WI38 (cell line): ENCODE measurements at regions not wholly inside any gene's neighbourhood (a gene's known extent, or its start where the extent isn't known, plus 50 kb on each side); places are given as distances from the start of the nearest gene placed in this dataset.

Experiments used
- H3K4me3 ChIP-seq: 2 replicates; pipeline ENCODE4 v1.5.1; 2011; ENCODE audit warnings: low read depth, mild to moderate bottlenecking, control low read depth, low read length
- TF ChIP-seq, protein P1 (sequence below): IDR thresholded peaks from 2 replicates; pipeline ENCODE4 v1.5.1; 2012; ENCODE audit warnings: low read depth, mild to moderate bottlenecking, control low read depth, low read length

GRCh38 chr6:140825731-140826130 lies 1307.0 kb upstream of the GJE1 start:
- H3K4me3 ChIP-seq = no peak overlapping the region
- TF ChIP-seq, protein P1, sequence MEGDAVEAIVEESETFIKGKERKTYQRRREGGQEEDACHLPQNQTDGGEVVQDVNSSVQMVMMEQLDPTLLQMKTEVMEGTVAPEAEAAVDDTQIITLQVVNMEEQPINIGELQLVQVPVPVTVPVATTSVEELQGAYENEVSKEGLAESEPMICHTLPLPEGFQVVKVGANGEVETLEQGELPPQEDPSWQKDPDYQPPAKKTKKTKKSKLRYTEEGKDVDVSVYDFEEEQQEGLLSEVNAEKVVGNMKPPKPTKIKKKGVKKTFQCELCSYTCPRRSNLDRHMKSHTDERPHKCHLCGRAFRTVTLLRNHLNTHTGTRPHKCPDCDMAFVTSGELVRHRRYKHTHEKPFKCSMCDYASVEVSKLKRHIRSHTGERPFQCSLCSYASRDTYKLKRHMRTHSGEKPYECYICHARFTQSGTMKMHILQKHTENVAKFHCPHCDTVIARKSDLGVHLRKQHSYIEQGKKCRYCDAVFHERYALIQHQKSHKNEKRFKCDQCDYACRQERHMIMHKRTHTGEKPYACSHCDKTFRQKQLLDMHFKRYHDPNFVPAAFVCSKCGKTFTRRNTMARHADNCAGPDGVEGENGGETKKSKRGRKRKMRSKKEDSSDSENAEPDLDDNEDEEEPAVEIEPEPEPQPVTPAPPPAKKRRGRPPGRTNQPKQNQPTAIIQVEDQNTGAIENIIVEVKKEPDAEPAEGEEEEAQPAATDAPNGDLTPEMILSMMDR = no peak

DNA sequence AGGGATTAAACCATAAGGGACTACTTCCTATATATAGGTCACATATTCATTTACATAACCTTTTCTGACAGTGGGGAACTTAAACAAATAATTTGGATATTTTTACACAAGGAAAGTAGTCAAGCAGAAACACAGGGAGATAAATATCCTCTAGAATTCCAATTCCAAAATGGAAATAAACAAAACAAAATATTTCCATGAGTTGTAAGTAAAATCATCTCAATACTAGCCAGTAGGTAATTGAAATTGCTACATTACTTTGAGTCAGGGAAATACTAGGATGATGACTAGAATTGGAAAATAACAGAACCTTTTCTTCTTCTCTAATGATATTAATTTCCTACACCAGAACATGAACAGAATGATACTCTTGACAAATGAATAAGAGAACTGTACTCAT lies 1308.1 kb upstream of the GJE1 start:
- no peak overlapping the region for H3K4me3 ChIP-seq
- TF ChIP-seq, protein P1 = no peak

DNA sequence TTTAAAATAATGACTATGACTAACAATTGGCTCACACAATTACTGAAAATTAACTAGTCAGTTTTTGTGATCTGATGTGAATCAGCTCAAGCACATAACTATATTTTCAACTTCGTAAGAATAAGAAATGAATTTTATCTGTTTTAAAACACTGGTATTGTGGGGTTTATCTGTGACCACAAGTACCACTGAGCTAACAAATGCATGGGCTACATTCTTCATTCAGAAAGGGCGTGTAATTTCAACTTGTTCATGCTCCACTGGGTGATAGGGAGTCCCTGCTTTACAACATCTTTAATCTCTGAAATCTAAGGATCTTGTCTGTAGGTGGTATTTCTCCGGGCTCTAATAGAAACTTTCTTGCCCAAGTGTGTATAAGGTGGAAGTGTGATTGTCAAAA lies 1311.5 kb upstream of the GJE1 start:
- H3K4me3 ChIP-seq = no peak overlapping the region
- TF ChIP-seq, protein P1 = no peak

- H3K4me3 ChIP-seq = no peak overlapping the region
- TF ChIP-seq, protein P1 = no peak
Observed at GRCh38 chr6:140817176-140817575, 1315.5 kb upstream of the GJE1 start.

GRCh38 chr6:140816681-140817080 lies 1316.0 kb upstream of the GJE1 start:
- no peak overlapping the region for H3K4me3 ChIP-seq
- TF ChIP-seq, protein P1 = no peak

DNA sequence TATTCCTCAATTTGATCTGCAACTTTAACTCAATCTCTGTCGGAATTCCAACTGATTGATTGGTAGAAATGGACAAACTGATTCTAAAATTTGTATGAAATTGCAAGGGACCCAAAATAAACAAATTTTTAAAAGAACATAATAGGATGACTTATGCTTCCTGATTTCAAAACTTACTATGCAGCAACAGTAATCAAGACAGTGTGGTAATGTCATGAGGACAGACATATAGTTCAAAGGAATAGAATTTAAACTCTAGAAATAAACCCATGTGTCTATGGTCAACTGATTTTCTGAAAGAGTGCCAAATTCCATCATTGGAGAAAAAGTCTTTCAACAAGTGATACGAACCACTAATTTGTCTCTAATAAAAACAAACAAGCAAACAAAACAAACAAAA lies 1320.1 kb upstream of the GJE1 start:
- no peak overlapping the region for H3K4me3 ChIP-seq
- TF ChIP-seq, protein P1 = no peak

DNA sequence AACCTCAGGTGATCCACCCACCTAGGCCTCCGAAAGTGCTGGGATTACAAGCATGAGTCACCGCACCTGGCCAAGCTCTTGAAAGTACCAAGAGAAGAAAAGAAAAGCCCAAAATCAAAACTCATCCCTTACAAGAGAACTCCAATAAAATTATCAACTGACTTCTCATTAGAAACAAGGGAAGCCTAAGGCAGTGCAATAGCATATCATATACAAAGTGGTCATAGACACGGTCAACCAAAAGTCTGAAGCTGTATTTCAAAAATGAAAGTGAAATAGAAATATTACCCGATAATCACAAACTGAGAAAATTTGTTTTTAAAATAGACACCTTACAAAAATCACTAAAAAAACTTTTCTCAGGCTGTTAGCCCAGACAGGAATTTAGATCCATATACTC lies 1321.1 kb upstream of the GJE1 start:
- TF ChIP-seq, protein P1 = no peak
- no peak overlapping the region for H3K4me3 ChIP-seq
